HG03521 (cell line): ENCODE measurements at regions not wholly inside any gene's neighbourhood (a gene's known extent, or its start where the extent isn't known, plus 50 kb on each side); places are given as distances from the start of the nearest gene placed in this dataset.
"Not testable (repeated sequence)": the region's sequence is repeated elsewhere in the genome, so short reads cannot be mapped to it uniquely, and the experiment has no call there.

ENCODE experiments used
- ATAC-seq: cut with Tn5 transposase; IDR thresholded peaks from one replicate; pipeline ENCODE4 v1.9.1; 2021; ENCODE audit warnings: mild to moderate bottlenecking, moderate library complexity; ENCODE audit not compliant: unreplicated experiment

- ATAC-seq = no peak
Observed at GRCh38 chr16:58828901-58829545, 94.9 kb upstream of the GOT2 start.

- ATAC-seq = no peak
Observed at GRCh38 chr16:58824201-58824600, 90.1 kb upstream of the GOT2 start.

GRCh38 chr16:58821886-58822285 is 87.8 kb upstream of the GOT2 start:
- ATAC-seq = no peak

- no peak for ATAC-seq
Observed at GRCh38 chr16:58820411-58820810, 86.3 kb upstream of the GOT2 start.

DNA sequence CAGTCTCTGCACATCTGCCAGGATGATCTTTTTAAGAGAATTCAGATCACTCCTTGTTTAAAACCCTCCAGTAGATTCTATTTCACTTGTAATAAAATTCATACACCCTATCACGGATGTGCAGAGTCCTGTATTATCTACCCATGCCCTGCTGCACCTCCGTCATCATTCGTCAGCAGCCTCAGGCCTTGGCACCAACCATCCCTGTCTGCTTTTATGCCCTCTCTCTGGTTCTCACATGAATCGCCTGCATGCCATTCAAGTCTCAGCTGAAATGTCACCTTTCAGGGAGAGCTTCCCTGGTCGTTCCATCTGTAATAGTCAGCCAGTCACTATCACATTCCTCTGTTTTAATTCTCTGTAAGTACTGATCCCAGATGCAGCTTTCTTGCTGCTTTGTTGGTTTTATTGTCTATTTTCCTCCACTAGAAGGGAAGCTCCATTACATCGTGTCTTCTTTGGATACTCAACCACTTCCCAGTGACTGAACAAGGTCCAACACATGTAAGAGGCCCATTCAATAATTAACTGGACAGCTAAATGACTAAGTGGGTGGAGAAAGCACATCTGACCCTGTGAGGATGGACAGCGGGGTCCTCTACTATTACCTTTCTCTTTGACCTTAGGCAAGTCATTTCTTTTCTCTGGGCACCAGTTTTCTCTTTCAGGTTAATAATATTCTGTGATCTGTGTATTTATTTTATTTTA is 81.2 kb upstream of the GOT2 start:
- ATAC-seq = no peak

GRCh38 chr16:58814348-58814801 is 80.3 kb upstream of the GOT2 start:
- peak; percentile 74 for ATAC-seq

- no peak for ATAC-seq
Observed at GRCh38 chr16:58809213-58809612, 75.1 kb upstream of the GOT2 start.

- ATAC-seq = no peak
Observed at GRCh38 chr16:58807276-58807675, 73.2 kb upstream of the GOT2 start.

GRCh38 chr16:58801838-58802237 is 67.7 kb upstream of the GOT2 start:
- no peak for ATAC-seq

- no peak for ATAC-seq
Observed at GRCh38 chr16:58797137-58797801, 63.2 kb upstream of the GOT2 start.

DNA sequence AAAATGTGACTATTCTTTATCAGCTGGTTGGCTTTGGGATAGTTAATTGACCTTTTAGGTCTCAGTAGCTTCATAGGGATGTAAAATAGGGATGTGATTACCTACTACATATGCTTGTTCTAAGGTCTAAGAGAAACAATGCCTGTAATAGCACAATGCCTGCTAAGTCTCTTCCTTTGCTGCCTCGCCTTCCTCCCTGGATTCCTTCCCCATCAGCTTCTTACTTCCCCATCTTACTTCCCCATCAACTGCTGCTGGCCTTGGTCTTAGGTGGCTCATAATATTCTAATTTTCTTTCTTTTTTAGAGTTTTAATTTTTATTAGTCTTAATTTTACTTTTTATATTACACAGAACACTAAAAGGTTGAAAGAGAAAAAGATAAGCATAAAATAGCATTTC is 59.2 kb upstream of the GOT2 start:
- ATAC-seq = no peak

DNA sequence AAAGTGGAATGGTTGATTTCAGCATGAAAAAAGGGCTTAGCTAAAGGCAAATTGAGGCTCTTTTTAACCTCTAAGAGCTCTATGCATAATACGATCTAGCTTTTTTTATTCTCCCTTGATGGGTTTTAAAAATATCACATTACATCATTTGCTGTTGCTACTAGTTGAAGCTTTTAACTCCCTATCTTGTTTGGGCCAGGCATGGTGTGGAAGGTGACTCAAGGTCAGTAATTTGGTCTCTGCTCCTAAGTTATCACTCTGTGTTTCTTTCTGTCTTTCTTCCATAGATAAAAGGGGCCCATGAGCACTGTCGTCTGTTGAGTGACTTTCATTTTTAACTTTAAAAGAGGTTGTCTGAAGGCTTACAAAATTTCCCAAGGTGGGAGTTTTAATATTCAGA is 58.1 kb upstream of the GOT2 start:
- ATAC-seq = no peak

DNA sequence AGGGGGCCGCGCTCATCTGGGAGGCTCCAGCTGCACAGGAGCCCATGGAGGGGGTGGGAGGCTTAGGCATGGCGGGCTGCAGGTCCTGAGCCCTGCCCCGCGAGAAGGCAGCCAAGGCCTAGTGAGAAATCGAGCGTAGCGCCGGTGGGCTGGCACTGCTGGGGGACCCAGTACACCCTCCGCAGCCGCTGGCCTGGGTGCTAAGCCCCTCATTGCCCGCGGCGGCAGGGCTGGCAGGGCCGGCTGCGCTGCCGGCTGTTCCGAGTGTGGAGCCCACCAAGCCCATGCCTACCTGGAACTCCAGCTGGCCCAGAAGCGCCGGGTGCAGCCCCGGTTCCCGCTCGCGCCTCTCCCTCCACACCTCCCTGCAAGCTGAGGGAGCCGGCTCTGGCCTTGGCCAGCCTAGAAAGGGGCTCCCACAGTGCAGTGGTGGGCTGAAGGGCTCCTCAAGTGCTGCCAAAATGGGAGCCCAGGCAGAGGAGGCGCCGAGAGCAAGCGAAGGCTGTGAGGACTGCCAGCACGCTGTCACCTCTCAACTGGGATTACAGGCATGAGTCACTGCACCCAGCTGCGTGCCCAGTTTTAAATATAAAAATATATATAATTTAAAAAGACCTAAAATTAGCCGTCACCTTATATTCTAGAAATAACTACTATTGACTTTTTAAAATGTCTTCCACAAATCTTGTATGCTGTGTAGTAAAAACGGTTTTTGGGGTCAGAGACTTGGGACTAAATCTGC is 56.9 kb upstream of the GOT2 start:
- ATAC-seq = not testable (repeated sequence)

DNA sequence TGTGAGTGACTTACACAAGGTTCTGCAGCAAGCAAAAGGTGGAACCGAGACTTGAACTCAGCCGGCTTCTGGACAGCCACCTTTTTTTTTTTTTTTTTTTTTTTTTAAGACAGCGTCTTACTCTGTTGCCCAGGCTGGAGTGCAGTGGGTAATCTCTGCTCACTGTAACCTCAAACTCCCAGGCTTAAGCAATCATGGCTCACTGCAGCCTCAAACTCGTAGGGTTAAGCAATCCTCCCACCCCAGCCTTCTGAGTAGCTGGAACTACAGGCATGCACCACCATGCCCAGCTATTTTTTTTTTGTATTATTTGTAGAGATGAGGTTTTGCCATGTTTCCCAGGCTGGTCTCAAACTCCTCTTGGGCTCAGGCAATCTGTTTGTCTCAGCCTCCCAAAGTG is 55.2 kb upstream of the GOT2 start:
- no peak for ATAC-seq
